Muscle layer of colon (tissue), 2 donors: ENCODE measurements at regions not wholly inside any gene's neighbourhood (a gene's known extent, or its start where the extent isn't known, plus 50 kb on each side); places are given as distances from the start of the nearest gene placed in this dataset.

Experiments
- H3K27ac ChIP-seq: one replicate; pipeline ENCODE4 v1.7.0; 2013; ENCODE audit warnings: low read depth, mild to moderate bottlenecking, low read length, moderate library complexity
- H3K27me3 ChIP-seq, 2 donors: one replicate each; pipeline ENCODE4 v1.7.0; 2013; ENCODE audit warnings: low read length in 2 of 2, mild to moderate bottlenecking in 2 of 2; ENCODE audit not compliant: insufficient read depth in 2 of 2, control insufficient read depth in 1 of 2
- H3K36me3 ChIP-seq: one replicate; pipeline ENCODE4 v1.7.0; 2013; ENCODE audit warnings: mild to moderate bottlenecking, low read length; ENCODE audit not compliant: insufficient read depth
- H3K4me1 ChIP-seq: one replicate; pipeline ENCODE4 v1.7.0; 2013; ENCODE audit warnings: mild to moderate bottlenecking, low read length; ENCODE audit not compliant: insufficient read depth
- H3K4me3 ChIP-seq, 2 donors: one replicate each; pipeline ENCODE4 v1.7.0; 2013; ENCODE audit warnings: low read length in 2 of 2, low read depth in 1 of 2, mild to moderate bottlenecking in 1 of 2, moderate library complexity in 1 of 2
- H3K9ac ChIP-seq: one replicate; pipeline ENCODE4 v1.7.0; 2013; ENCODE audit warnings: low read length
- H3K9me3 ChIP-seq: one replicate; pipeline ENCODE4 v1.7.0; 2013; ENCODE audit warnings: mild to moderate bottlenecking, low read length
- donor health status: abdominal sarcoma.
- donor health status: Adenocarcinoma of cecum.

DNA sequence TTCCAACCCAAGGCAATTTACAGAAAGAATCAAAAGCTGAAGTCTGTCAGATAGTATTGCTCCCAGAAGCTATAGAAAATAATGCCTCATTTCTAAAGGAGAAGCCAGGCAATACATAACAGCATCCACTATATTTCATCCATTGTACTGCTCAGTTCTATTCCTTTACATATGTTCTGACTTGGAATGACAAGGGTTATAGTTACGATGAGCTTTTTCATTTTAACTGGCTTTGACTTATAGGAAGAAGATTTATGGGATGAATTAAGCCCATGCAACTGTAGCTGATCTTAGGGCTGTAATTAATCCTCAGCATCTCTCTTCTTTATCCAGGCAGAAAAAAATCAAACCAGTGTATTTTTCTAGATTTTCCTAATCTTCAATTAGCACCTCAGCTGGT, 676.3 kb upstream of the CCDC54 start:
- no peak overlapping the region for H3K9ac ChIP-seq
- no peaks in the 10 kb centered on the region for H3K27me3 ChIP-seq
- no peaks in the 10 kb centered on the region for H3K9me3 ChIP-seq
- H3K4me3 ChIP-seq = no peak overlapping the region
- no peak overlapping the region for H3K27ac ChIP-seq
- no peaks in the 10 kb centered on the region for H3K36me3 ChIP-seq
- H3K4me1 ChIP-seq = no peaks in the 10 kb centered on the region

DNA sequence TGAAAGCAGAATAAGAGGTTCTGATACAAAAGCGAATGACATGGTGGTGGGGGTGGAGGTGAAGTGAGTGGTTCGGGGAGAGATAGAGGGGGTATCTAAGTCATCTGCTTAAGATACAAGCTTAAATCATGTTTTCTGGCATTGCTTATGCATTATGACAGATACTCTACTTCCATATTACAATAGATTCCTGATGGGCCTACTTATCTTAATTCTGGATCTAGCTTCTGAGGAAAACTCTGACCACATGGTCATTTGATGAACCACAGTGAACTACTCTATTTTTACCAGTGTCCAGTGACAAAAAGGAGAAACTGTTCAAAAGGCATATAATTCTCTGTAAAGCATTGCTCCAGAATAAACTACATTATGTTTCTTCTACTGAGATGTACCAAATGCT, 673.7 kb upstream of the CCDC54 start:
- Histone ChIP-seq H3K4me3 (no peak overlapping the region), H3K9me3 (no peaks in the 10 kb centered on the region), H3K27me3 (no peaks in the 10 kb centered on the region), H3K36me3 (no peaks in the 10 kb centered on the region), H3K27ac (no peak overlapping the region), H3K9ac (no peak overlapping the region), H3K4me1 (no peaks in the 10 kb centered on the region)

DNA sequence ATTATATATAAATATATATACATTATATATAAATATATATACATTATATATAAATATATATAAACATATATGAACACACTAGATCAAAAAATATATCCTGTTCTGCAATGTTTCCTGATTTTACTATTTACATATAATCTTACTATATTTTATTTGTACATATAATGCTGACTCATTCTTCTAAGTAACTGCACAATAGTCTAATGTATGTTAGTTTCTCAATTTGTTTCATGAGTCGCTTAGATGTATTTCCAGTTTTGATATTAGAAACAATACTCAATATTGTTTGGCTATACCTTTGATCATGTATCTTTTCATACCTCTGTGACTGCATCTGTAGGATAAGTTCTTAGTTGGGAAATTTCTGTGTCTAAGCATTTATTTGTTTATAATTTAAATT, 669.9 kb upstream of the CCDC54 start:
- Histone ChIP-seq H3K4me1 (no peaks in the 10 kb centered on the region), H3K36me3 (no peaks in the 10 kb centered on the region), H3K9me3 (no peaks in the 10 kb centered on the region), H3K4me3 (no peak overlapping the region), H3K9ac (no peak overlapping the region), H3K27me3 (no peaks in the 10 kb centered on the region), H3K27ac (no peak overlapping the region)

DNA sequence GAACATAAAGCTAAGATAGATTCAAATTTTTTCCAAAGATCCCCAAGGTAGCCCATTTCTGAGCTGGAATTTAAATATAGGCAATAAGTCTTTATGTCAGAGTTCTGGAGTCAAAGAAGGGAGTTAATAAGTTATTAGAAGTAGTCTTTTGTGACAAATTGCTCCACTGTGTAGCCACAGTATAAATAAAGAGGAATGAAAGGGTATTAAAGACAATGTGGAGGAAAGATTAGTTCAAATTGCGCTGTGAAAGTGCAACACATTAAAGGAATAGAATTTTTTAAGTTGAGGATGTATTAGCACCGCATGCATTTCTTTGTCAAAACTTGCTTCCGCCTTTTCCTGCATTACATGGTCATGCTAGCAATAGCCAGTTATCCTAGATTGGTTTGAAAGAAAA, 666.6 kb upstream of the CCDC54 start:
- no peaks in the 10 kb centered on the region for H3K36me3 ChIP-seq
- H3K9me3 ChIP-seq = no peaks in the 10 kb centered on the region
- H3K4me1 ChIP-seq = no peaks in the 10 kb centered on the region
- H3K4me3 ChIP-seq = no peak overlapping the region
- no peak overlapping the region for H3K9ac ChIP-seq
- no peaks in the 10 kb centered on the region for H3K27me3 ChIP-seq
- H3K27ac ChIP-seq = no peak overlapping the region

DNA sequence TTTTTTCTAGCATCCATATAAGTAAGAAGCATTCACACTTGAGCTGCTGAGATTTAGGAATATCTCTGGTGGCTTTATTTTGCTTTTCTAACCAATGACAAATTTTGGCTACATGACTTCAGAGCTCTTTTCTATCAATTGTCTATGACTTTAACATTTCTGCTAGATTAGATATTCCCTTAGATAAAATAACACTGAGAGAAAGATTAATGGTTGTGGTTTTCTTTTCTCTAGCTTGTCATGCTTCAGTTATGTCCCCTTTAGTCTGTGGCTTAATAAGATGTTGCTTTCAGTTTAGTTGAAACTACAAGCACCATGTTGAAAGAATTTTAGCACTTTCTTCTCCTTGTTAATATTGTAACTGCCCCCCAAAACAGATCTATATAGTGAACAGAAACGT, 665.6 kb upstream of the CCDC54 start:
- H3K9me3 ChIP-seq = no peaks in the 10 kb centered on the region
- H3K27ac ChIP-seq = no peak overlapping the region
- H3K27me3 ChIP-seq = no peaks in the 10 kb centered on the region
- H3K4me3 ChIP-seq = no peak overlapping the region
- no peak overlapping the region for H3K9ac ChIP-seq
- no peaks in the 10 kb centered on the region for H3K36me3 ChIP-seq
- no peaks in the 10 kb centered on the region for H3K4me1 ChIP-seq

DNA sequence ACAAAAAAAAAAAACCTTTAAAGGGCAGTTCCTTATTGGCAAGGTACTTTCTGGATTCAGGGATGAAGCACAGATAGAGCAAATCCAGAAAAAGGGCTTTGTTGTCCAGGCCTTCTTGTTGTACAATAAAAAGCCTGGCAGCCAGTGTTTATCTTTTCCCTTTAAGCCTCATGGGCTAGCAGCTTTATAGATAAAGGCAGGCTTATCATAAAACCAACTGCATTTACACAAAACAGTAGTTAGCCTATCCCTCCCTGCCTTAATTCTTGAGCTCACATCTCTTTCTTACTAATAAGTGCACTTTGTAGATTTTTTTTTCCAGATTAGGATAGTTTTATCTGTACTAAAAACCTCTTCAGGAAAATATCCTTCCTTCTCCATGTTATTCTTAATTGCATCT, 662.8 kb upstream of the CCDC54 start:
- Histone ChIP-seq H3K4me1 (no peaks in the 10 kb centered on the region), H3K9me3 (no peaks in the 10 kb centered on the region), H3K9ac (no peak overlapping the region), H3K4me3 (no peak overlapping the region), H3K36me3 (no peaks in the 10 kb centered on the region), H3K27ac (no peak overlapping the region), H3K27me3 (no peaks in the 10 kb centered on the region)

DNA sequence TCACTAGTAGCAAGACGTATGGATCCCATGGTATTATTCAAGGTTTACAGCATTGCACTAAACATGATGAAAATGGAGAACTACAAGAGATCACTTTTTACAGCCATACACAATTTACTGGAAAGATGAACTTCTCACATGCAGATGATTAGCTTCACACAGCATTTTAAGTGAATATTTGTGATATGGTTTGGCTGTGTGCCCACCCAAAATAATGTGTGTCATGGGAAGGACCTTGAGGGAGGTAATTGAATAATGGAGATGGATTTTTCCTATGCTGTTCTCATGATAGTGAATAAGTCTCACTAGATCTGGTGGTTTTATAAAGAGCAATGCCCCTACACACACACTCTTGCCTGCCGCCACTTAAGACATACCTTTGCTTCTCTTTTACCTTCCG, 662.0 kb upstream of the CCDC54 start:
- no peaks in the 10 kb centered on the region for H3K27me3 ChIP-seq
- no peaks in the 10 kb centered on the region for H3K4me1 ChIP-seq
- H3K27ac ChIP-seq = no peak overlapping the region
- no peak overlapping the region for H3K9ac ChIP-seq
- no peak overlapping the region for H3K4me3 ChIP-seq
- H3K36me3 ChIP-seq = no peaks in the 10 kb centered on the region
- no peaks in the 10 kb centered on the region for H3K9me3 ChIP-seq

DNA sequence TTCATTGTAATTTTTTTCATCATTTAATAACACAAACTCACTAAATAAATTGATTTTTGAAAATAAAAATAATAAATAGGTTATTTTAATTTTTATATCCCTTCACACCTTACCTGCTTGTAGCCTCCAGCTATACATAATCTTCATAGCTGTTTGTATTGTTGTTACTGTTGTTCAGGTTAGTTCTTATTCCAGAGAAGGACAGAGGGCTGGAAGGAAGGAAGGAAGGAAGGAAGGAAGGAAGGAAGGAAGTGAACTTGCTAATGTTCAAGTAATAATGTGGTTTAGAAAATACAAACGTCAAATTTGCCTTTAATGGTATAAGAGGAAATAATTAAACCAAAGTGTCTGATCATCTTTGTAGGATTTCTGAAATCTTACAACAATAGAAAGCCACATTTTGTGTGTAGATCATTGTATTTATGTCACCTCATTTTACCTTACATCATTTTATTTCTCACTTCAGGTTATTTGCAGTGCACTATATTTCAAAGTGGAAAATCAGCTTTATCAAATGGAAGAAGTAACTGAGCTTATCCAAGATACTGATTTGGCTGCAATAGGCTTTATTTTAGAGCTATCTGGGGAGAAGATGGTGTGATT, 660.0 kb upstream of the CCDC54 start:
- no peak overlapping the region for H3K4me3 ChIP-seq
- H3K9me3 ChIP-seq = no peaks in the 10 kb centered on the region
- H3K4me1 ChIP-seq = no peaks in the 10 kb centered on the region
- no peak overlapping the region for H3K9ac ChIP-seq
- no peaks in the 10 kb centered on the region for H3K27me3 ChIP-seq
- H3K27ac ChIP-seq = no peak overlapping the region
- no peaks in the 10 kb centered on the region for H3K36me3 ChIP-seq

DNA sequence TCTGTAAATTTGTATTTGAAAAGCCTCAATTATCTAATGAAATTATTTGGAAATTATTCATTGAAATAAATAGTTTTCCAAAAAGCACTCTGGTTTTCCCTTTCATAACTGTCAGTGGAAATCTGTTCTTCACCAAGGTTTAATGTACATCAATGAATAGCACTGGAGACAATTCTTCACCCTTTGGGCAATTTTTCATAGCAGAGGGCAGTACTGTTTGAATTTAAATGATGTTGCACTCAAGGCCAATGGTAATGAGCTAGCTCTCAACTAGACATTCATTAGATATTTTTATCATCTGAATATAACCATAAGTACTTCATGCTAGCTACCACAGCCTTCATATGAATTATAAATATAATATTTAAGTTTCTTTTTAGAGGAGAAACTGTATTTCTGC, 658.2 kb upstream of the CCDC54 start:
- Histone ChIP-seq H3K27ac (no peak overlapping the region), H3K4me1 (no peaks in the 10 kb centered on the region), H3K27me3 (no peaks in the 10 kb centered on the region), H3K9me3 (no peaks in the 10 kb centered on the region), H3K36me3 (no peaks in the 10 kb centered on the region), H3K9ac (no peak overlapping the region), H3K4me3 (no peak overlapping the region)

DNA sequence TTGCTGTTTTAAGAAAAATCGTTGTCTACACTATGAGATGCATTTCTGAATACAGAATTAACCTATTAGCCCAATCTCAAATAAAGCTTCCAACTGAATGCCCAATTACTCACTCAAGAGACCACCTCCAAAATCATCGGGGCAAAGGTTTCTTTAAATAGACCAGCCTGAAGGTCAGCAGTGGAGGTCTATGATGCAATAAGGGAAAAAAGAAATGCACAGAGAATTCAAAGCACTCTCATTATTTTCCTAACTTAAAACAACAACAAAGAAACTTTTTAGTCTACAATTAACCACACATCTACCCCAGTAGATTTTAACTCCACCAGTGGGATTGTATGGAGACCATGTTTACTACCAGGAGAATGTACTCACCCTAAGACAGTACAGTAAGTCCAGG, 657.7 kb upstream of the CCDC54 start:
- H3K4me1 ChIP-seq = no peaks in the 10 kb centered on the region
- no peaks in the 10 kb centered on the region for H3K9me3 ChIP-seq
- H3K9ac ChIP-seq = no peak overlapping the region
- no peaks in the 10 kb centered on the region for H3K27me3 ChIP-seq
- H3K4me3 ChIP-seq = no peak overlapping the region
- no peak overlapping the region for H3K27ac ChIP-seq
- no peaks in the 10 kb centered on the region for H3K36me3 ChIP-seq

DNA sequence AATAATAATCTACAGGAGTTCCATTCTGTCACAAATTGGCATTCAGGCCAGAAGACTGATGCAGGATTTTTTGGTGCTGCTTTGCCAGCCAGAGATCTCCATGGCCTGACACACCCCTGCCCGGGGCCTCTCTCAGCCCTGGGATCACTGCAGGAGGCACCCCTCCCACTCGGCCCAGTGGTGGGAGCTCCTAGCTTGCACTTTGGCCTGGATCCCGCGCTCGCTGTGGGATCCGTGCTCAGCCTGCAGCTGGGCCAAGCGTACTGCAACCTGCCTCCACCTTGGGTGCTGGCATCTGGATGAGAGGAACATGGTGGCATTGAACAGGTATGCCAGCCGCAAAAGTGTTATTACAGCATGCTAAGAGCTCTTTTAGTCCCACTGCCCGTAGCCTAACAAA, 656.7 kb upstream of the CCDC54 start:
- Histone ChIP-seq H3K9ac (no peak overlapping the region), H3K27ac (no peak overlapping the region), H3K9me3 (no peaks in the 10 kb centered on the region), H3K4me3 (no peak overlapping the region), H3K27me3 (no peaks in the 10 kb centered on the region), H3K36me3 (no peaks in the 10 kb centered on the region), H3K4me1 (no peaks in the 10 kb centered on the region)

DNA sequence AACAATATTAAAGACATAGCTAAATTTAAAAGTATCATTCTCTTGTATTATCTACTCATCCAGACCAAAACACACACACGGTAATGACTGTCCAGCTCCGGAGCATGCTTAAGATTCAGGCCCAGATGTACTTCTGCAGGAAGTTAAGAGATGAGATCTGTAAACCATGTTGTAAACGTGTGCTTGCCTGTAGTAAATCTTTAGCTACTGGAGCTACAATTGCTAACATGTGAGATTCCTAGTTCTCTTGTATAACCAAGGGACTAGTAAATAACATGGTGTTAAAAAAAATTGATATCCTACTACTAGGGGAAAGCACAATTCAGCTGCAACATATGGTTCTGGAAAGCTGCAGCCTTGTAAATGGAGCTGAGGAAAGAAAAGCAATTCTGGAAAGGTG, 651.7 kb upstream of the CCDC54 start:
- no peaks in the 10 kb centered on the region for H3K9me3 ChIP-seq
- no peak overlapping the region for H3K9ac ChIP-seq
- H3K27me3 ChIP-seq = no peaks in the 10 kb centered on the region
- no peak overlapping the region for H3K27ac ChIP-seq
- no peaks in the 10 kb centered on the region for H3K36me3 ChIP-seq
- H3K4me1 ChIP-seq = no peaks in the 10 kb centered on the region
- H3K4me3 ChIP-seq = no peak overlapping the region
